ENCODE measurements at regions not wholly inside any gene's neighbourhood (a gene's known extent, or its start where the extent isn't known, plus 50 kb on each side); places are given as distances from the start of the nearest gene placed in this dataset.

GRCh38 chr6:133701633-133702331 is 187.1 kb upstream of the TCF21 start:
- TF ChIP-seq JUNB (IDR thresholded peaks at IDR 0.05), result no peak
- no peak for TF ChIP-seq POLR2A (IDR thresholded peaks at IDR 0.05; ENCODE audit: low read length)
- no peak for TF ChIP-seq CEBPB (IDR thresholded peaks at IDR 0.05)
- TF ChIP-seq KDM1A (IDR thresholded peaks at IDR 0.05; ENCODE audit: low read depth), result no peak
- TF ChIP-seq TP53 (CRISPR knock-in tag; IDR thresholded peaks at IDR 0.05), result no peak
- no peak for TF ChIP-seq NR3C1 (IDR thresholded peaks at IDR 0.05)

Measured in A549 (cell line).